Heart right ventricle (tissue), 16 donors: ENCODE measurements at regions not wholly inside any gene's neighbourhood (a gene's known extent, or its start where the extent isn't known, plus 50 kb on each side); places are given as distances from the start of the nearest gene placed in this dataset.

Experiments
- ATAC-seq, 8 donors: fragments of 200-7000 bp; cut with Tn5 transposase; one replicate each; pipeline ENCODE4 v1.9.1; 2020; ENCODE audit warnings: mild to moderate bottlenecking in 8 of 8, moderate library complexity in 8 of 8, moderate number of reproducible peaks in 1 of 8
- DNase-seq, 2 donors: peaks; one replicate each; pipeline ENCODE4 v3.0.0-alpha.2; 2020
- H3K27ac ChIP-seq, 10 donors: fragments of 200-600 bp; sonication (generic) in 2 of 10; one replicate each; pipeline versions ENCODE4 v1.5.0 to v1.8.0; 2020 to 2022; ENCODE audit warnings: mild to moderate bottlenecking in 3 of 10
- H3K27me3 ChIP-seq, 7 donors: fragments of 200-600 bp; one replicate each; pipeline ENCODE4 v1.8.0; 2021 to 2022; ENCODE audit warnings: mild to moderate bottlenecking in 2 of 7
- H3K36me3 ChIP-seq, 9 donors: fragments of 200-600 bp; sonication (generic) in 1 of 9; one replicate each; pipeline versions ENCODE4 v1.5.0 to v1.8.0; 2020 to 2022; ENCODE audit warnings: mild to moderate bottlenecking in 2 of 9
- H3K4me1 ChIP-seq, 9 donors: fragments of 200-600 bp; sonication (generic) in 1 of 9; one replicate each; pipeline versions ENCODE4 v1.5.0 to v1.8.0; 2020 to 2022; ENCODE audit warnings: mild to moderate bottlenecking in 4 of 9
- H3K4me3 ChIP-seq, 10 donors: fragments of 200-600 bp; sonication (generic) in 2 of 10; one replicate each; pipeline versions ENCODE4 v1.5.0 to v1.8.0; 2020 to 2022; ENCODE audit warnings: mild to moderate bottlenecking in 7 of 10, moderate library complexity in 2 of 10
- H3K9me3 ChIP-seq, 11 donors: fragments of 200-600 bp in 10 of 11; sonication (generic) in 2 of 11; one replicate each; pipeline versions ENCODE4 v1.5.0 to v1.8.0; 2013 to 2022; ENCODE audit warnings: mild to moderate bottlenecking in 2 of 11, control low read depth in 1 of 11, moderate library complexity in 1 of 11
- WGBS, 2 donors: extraction: QIAGEN DNeasy Blood & Tissue Kit; methylation state at CpG; one replicate each; pipeline ENCODE4 v1.1.7; 2013; ENCODE audit warnings: inconsistent platforms in 1 of 2; 5-methylcytosine and 5-hydroxymethylcytosine counted together
- intact Hi-C, 10 donors: fragments of 100-400 bp; cut with DNase I; formaldehyde crosslinking; loops; one replicate each; pipeline versions ENCODE4 v1.11.1 to v1.14.2; 2022
- TF ChIP-seq, protein P1 (sequence below), 9 donors: fragments of 200-600 bp; sonication (generic) in 2 of 9; IDR thresholded peaks; one replicate each; pipeline versions ENCODE4 v1.5.0 to v1.8.0; 2021 to 2022; ENCODE audit warnings: antibody characterized with exemption in 9 of 9, mild to moderate bottlenecking in 5 of 9, moderate library complexity in 1 of 9
- donor health status: Arrhythmogenic right ventricular cardiomyopathy.
- donor health status: ischemic (EF 13 %, LVEDD 7.1; RV severe dilation, severe dysfunction).
- donor health status: healthy with polysubstance abuse.
- donor health status: DM: no; HTN: yes; CAD: no.
- donor health status: DM: no; HTN: no; CAD: no.
- donor health status: ischemic (EF 25% LVEDD 6.9; RV normal size, moderate dysfunction).
- donor health status: ischemic (EF 25% LVEDD 5.7; RV mildly dilated, moderate dysfunction).
- donor health status: healthy.
- donor health status: DM: yes; HTN: yes; CAD: no.
- donor health status: Ischemic cardiomyopathy.
- donor health status: ischemic (EF 35%, LVEDD 5.7; RV mildly dilated, moderate dysfunction).
- donor health status: nonischemic (EF 11% LVEDD 7.7; RV severe dilation, severe dysfunction).
- donor health status: DM: yes; HTN: yes; CAD: no.
- donor health status: PGD.
- donor health status: ischemic (EF 29% LVEDD 5.4; RV normal size, mild dysfunction).
- donor health status: nonischemic (EF 23%, LVEDD 6.1; RV moderate dilation, normal function).

DNA sequence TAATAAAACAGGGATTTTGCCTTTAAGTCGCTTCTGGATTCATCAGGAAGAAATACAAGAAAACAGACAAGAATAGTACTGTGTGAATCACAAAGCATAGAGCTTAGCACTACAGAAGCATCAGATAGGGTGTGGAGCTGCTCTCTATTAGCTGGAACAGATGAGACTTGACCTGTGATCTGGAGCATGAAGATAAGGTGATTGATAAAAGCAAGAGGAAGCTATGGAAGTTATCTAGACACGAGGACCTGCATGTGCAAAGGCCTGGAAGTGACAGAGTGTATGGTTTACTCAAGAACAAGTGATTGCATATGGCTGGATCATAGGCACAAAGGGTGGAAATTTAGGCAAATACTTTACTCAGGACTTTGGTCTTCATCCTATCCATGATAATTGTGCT lies 112.9 kb upstream of the MLIP start:
- Histone ChIP-seq H3K27me3 (no peaks in the 10 kb centered on the region), H3K36me3 (no peaks in the 10 kb centered on the region), H3K9me3 (no peaks in the 10 kb centered on the region), H3K4me3 (no peak overlapping the region), H3K27ac (no peak overlapping the region), H3K4me1 (peaks cover 0 to 20% (median 6%) of the 10 kb centered on the region in 9 donors)
- TF ChIP-seq, protein P1, sequence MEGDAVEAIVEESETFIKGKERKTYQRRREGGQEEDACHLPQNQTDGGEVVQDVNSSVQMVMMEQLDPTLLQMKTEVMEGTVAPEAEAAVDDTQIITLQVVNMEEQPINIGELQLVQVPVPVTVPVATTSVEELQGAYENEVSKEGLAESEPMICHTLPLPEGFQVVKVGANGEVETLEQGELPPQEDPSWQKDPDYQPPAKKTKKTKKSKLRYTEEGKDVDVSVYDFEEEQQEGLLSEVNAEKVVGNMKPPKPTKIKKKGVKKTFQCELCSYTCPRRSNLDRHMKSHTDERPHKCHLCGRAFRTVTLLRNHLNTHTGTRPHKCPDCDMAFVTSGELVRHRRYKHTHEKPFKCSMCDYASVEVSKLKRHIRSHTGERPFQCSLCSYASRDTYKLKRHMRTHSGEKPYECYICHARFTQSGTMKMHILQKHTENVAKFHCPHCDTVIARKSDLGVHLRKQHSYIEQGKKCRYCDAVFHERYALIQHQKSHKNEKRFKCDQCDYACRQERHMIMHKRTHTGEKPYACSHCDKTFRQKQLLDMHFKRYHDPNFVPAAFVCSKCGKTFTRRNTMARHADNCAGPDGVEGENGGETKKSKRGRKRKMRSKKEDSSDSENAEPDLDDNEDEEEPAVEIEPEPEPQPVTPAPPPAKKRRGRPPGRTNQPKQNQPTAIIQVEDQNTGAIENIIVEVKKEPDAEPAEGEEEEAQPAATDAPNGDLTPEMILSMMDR (IDR thresholded peaks at IDR 0.05), result no peak
- ATAC-seq (peak in 1 of 8 donors; percentile 29), DNase-seq (no peak)
- 56 to 59% methylated on average over 2 of the region's 2 CpGs for WGBS, 2 donors
- intact Hi-C loops, result no loop called here

DNA sequence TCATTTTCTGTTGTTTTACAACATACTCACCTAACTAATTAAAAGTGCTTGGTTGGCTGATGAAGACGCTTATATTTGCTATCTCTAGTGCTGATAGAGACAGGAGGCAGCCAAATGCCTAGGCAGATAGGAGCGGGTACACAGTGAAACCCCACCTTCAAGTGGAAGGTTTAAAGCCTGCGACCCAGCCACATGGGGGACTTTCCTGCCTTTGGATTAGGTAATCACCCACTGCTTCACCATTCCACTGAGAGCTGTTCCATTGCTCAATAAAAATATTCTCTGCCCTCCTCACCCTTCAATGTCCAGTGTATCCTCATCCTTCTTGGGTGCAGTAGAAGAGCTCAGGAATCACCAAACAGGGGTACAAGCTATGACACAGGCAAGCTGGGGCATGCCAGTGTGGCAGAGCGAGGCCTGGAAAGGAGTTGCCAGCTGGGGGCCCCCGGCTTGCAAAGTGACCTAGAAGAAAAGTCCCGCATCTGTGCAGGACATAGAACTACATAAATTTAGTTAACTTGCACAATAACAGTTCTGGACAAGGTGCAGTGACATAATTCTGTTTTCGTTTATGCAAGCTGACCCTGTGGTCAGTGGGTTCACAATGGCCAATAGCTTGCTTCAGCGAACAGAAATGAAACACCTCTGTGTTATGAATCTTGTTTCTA lies 112.0 kb upstream of the MLIP start:
- TF ChIP-seq, protein P1 (IDR thresholded peaks at IDR 0.05), result no peak
- Histone ChIP-seq H3K4me3 (no peak overlapping the region), H3K27me3 (no peaks in the 10 kb centered on the region), H3K4me1 (peaks cover 0 to 20% (median 6%) of the 10 kb centered on the region in 9 donors), H3K27ac (no peak overlapping the region), H3K9me3 (no peaks in the 10 kb centered on the region), H3K36me3 (no peaks in the 10 kb centered on the region)
- ATAC-seq (peak in 5 of 8 donors; percentile 23 to 46 (median 28)), DNase-seq (no peak)
- WGBS, 2 donors, result 80 to 82% methylated on average over 8 of the region's 8 CpGs
- intact Hi-C loops, result no loop called here

DNA sequence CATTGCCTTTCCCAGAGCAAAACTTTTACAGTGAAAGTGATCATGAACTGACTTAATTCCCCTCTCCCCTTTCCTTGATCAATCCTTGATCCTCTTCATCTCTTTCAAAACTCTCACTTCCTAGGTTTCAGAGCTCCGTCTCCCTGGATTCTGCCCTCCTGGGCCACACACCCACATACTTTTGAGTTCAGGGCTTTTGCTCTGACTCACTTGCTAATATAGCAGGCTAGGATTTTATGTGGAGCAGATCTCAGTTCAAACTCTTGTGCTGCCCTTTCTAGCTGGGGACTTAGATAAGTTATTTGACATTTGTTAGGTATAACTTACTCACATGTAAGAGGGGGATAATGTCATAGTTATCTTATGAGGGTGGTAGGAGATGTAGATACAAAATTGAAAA lies 109.1 kb upstream of the MLIP start:
- Histone ChIP-seq H3K36me3 (no peaks in the 10 kb centered on the region), H3K4me3 (no peak overlapping the region), H3K27me3 (no peaks in the 10 kb centered on the region), H3K27ac (no peak overlapping the region), H3K4me1 (peaks cover 0 to 20% (median 6%) of the 10 kb centered on the region in 9 donors), H3K9me3 (no peaks in the 10 kb centered on the region)
- DNase-seq (no peak), ATAC-seq (peak in 2 of 8 donors; percentile 49 to 55)
- intact Hi-C loops, result no loop called here
- TF ChIP-seq, protein P1 (IDR thresholded peaks at IDR 0.05), result no peak
- WGBS, 2 donors, result 78% methylated on average over 1 of the region's 1 CpG

DNA sequence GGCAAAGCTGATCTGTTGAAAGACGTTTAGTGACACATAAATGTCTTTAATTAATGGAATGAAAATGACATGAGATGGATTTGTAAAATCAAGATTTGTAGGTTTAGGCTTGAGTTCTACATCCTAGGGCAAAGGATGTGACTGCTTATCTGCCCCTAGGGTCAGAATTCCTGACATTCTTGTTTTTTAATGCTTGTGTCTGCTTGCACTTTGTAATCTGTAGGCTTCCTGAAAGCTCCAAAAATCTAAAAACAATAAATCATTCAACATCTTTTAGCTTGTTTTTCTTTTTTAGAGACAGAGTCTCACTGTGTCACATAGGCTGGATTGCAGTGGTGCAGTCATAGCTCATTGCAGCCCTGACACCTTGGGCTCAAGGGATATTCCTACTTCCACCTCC lies 107.9 kb upstream of the MLIP start:
- Histone ChIP-seq H3K9me3 (no peaks in the 10 kb centered on the region), H3K36me3 (no peaks in the 10 kb centered on the region), H3K4me1 (peaks cover 0 to 16% (median 6%) of the 10 kb centered on the region in 9 donors), H3K4me3 (no peak overlapping the region), H3K27ac (no peak overlapping the region), H3K27me3 (no peaks in the 10 kb centered on the region)
- intact Hi-C loops, result no loop called here
- no peak for DNase-seq
- TF ChIP-seq, protein P1 (IDR thresholded peaks at IDR 0.05), result no peak
- ATAC-seq, result no peak
- WGBS, 2 donors, result 30 to 54% methylated on average over 1 of the region's 1 CpG
